GM12892 (cell line): ENCODE measurements at regions not wholly inside any gene's neighbourhood (a gene's known extent, or its start where the extent isn't known, plus 50 kb on each side); places are given as distances from the start of the nearest gene placed in this dataset.

Experiments
- DNase-seq: peaks from one replicate; pipeline ENCODE4 v3.0.0; 2011; ENCODE audit not compliant: insufficient read length
- FAIRE-seq: peaks from 2 replicates; lab custom pipeline; 2011; peaks lifted over from hg19 to GRCh38; lab: Jason Lieb, UNC
- POLR2A ChIP-seq: IDR thresholded peaks from 2 replicates; pipeline ENCODE4 v1.6.1; 2011; ENCODE audit warnings: low read depth, low read length, control low read depth
- POLR2AphosphoS5 ChIP-seq: IDR thresholded peaks from 2 replicates; pipeline ENCODE4 v1.6.1; 2011; ENCODE audit warnings: low read depth, low read length, control low read depth
- TAF1 ChIP-seq: IDR thresholded peaks from 2 replicates; pipeline ENCODE4 v1.6.1; 2011; ENCODE audit warnings: low read depth, mild to moderate bottlenecking, control low read depth, low read length, borderline replicate concordance

GRCh38 chr5:93164690-93165089, 416.3 kb downstream of the NR2F1-AS1 start:
- DNase-seq (no peak), FAIRE-seq (no peak)
- TF ChIP-seq TAF1 (no peak), POLR2A (no peak), POLR2AphosphoS5 (no peak)

DNA sequence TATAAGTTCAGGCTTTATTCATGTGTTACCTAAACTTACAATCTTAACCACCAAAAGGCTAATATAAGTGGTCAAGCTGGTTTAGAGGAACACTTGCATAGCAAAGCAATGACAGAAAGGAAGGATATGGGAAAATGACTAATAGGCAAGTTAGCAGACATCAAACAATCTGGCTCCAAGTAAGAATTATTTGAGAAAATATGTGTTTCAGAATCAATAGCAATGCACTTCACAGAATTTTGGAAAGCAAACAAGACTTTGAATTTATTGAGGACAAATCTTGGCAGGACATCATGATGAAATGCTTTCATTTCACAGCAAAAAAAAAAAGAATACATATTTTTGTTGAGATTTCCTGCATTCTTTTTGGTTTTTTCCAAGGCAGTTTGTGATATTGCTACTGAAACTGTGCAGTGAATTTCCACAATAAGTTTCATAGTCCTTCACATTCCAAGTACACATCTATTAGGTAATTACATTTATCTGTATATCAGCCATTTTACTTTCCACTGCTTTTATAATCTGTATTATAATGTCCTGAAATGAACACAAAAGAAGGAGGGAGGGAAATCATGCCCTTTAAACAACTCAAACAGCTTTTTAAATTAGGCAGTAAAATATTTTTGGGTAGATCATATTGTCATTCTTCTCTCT, 417.9 kb downstream of the NR2F1-AS1 start:
- FAIRE-seq = no peak
- no peak for TF ChIP-seq TAF1
- no peak for TF ChIP-seq POLR2A
- TF ChIP-seq POLR2AphosphoS5 = no peak
- no peak for DNase-seq

- DNase-seq (no peak), FAIRE-seq (no peak)
- TF ChIP-seq TAF1 (no peak), POLR2AphosphoS5 (no peak), POLR2A (no peak)
Measured at GRCh38 chr5:93161661-93162654, 419.1 kb downstream of the NR2F1-AS1 start.

- no peak for DNase-seq
- FAIRE-seq = no peak
- TF ChIP-seq POLR2AphosphoS5 = no peak
- TF ChIP-seq POLR2A = no peak
- no peak for TF ChIP-seq TAF1
Measured at GRCh38 chr5:93158841-93159240, 422.2 kb downstream of the NR2F1-AS1 start.

DNA sequence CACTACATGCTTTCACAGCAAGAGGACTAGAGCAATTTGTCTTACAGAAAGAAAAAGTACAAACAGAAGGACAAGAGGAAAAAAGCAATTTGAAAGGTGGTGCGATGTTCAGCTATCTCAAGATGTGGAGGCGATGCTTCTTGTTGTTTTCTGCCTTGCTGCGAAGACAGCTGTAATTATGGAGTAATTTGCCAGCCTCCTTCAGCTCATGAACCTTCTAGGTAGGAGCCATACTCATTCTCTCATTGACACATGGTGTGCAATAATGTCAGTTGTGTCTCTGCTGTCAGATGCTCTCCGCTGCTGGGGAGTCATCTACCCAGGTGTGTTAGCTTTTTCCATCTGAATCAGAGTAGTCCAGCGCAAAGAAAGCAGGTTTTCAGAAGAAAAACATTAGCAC, 424.5 kb downstream of the NR2F1-AS1 start:
- FAIRE-seq = no peak
- no peak for TF ChIP-seq POLR2A
- no peak for TF ChIP-seq TAF1
- no peak for TF ChIP-seq POLR2AphosphoS5
- no peak for DNase-seq

- TF ChIP-seq POLR2AphosphoS5 (no peak), POLR2A (no peak), TAF1 (no peak)
- DNase-seq (no peak), FAIRE-seq (no peak)
Measured at GRCh38 chr5:93154535-93154934, 426.5 kb downstream of the NR2F1-AS1 start.

DNA sequence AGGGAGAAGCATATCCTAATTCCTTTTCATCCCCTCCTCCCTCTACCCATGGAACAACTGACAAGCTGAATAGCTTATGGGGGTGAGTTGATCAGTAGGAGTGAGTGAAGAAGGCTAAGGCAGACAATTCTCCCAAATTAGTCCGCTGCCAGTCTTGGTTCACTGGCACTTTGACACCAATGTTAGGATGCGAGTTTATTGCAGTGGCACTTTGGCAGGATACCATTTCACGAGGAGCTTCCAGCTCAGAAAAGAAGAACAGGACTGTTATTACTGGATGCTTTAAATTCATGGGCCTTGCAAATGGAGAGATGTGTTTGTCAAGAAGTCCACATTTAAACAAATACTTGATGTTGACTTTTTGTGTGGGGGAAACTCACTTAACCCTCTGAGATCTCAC, 427.6 kb downstream of the NR2F1-AS1 start:
- FAIRE-seq = no peak
- TF ChIP-seq TAF1 (no peak), POLR2AphosphoS5 (no peak), POLR2A (no peak)

GRCh38 chr5:93151896-93152295, 429.1 kb downstream of the NR2F1-AS1 start:
- no peak for TF ChIP-seq POLR2A
- TF ChIP-seq POLR2AphosphoS5 = no peak
- no peak for TF ChIP-seq TAF1
- no peak for DNase-seq
- FAIRE-seq = no peak

More for the DNA sequence above, 427.6 kb downstream of the NR2F1-AS1 start:
- DNase-seq = no peak

GRCh38 chr5:93151121-93151520, 429.9 kb downstream of the NR2F1-AS1 start:
- no peak for DNase-seq
- TF ChIP-seq POLR2A = no peak
- TF ChIP-seq POLR2AphosphoS5 = no peak
- FAIRE-seq = no peak

DNA sequence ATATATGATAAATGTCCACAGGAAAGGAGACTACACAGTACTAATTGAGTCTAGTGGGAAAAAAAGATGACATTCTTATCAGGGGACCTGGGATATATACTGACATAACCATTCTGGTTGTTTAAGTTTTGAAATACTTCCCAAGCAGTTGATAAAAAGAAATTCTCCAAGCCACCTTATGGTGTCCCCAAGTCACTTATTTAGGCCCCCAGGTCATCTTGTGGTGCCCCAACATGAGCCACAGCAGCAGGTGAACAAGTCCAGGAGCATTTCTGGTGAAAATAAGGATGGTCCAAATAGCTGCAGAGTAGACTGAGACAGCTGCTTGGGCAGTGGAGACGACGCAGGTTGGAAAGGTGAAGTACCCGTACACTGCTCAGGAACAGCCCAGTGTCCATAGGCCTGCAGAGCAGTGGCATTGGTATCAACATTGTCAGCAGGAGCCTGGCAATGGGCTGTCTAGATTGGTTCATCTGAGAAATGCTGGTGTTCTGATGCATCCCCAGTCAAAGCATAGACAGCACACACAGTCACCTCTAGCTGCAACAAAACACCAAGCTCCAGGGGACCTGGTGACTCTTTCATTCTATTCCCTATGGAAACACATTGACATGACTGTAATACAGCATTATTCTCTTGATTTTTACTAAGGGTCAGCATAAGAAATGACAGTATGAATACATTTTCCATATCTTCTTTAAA, 430.6 kb downstream of the NR2F1-AS1 start:
- TF ChIP-seq POLR2AphosphoS5 (no peak), POLR2A (no peak), TAF1 (no peak)
- no peak for DNase-seq
- no peak for FAIRE-seq

GRCh38 chr5:93145767-93146166, 435.3 kb downstream of the NR2F1-AS1 start:
- FAIRE-seq (no peak), DNase-seq (no peak)
- no peak for TF ChIP-seq POLR2AphosphoS5
- TF ChIP-seq TAF1 = no peak
- TF ChIP-seq POLR2A = no peak

DNA sequence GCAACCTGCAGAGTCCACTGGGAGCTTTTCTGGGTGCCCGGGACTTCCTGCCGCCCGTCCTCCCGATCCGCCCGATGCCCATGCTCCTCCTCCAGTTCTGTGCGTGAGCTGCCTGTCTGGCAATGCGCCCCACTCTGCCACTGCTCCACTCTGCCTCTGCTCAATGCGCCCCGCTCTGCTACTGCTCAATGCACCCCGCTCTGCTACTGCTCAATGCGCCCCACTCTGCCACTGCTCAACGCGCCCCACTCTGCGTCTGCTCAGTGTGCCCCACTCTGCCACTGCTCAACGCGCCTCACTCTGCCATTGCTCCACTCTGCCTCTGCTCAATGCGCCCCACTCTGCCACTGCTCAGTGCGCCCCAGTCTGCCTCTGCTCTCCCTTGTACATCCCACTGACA, 436.0 kb downstream of the NR2F1-AS1 start:
- no peak for FAIRE-seq
- TF ChIP-seq TAF1 (no peak), POLR2AphosphoS5 (no peak), POLR2A (no peak)
- no peak for DNase-seq
